SK-N-SH (cell line): ENCODE measurements at regions not wholly inside any gene's neighbourhood (a gene's known extent, or its start where the extent isn't known, plus 50 kb on each side); places are given as distances from the start of the nearest gene placed in this dataset.

ENCODE experiments used
- CTCF ChIA-PET: fragments of 300-600, 350-600 bp; formaldehyde crosslinking; extraction: SDS; loops from one replicate; lab custom pipeline; 2021; lab: Yijun Ruan, JAX
- POLR2A ChIA-PET: fragments of 350-600 bp; sonication (Branson Sonifier 250); formaldehyde crosslinking; extraction: SDS; loops from one replicate; lab custom pipeline; 2020; ENCODE audit warnings: antibody characterized with exemption, inconsistent platforms; lab: Yijun Ruan, JAX
- DNase-seq: peaks from one replicate; pipeline ENCODE4 v3.0.0; 2012
- H2AFZ ChIP-seq: fragments of 200-600 bp; sonication (generic); 2 replicates; pipeline ENCODE4 v1.8.1; 2016; ENCODE audit warnings: antibody characterized with exemption, mild to moderate bottlenecking, low read depth
- H3F3A ChIP-seq: fragments of 200-600 bp; sonication (generic); replicated peaks from 2 replicates; pipeline ENCODE3; 2016; ENCODE audit warnings: antibody characterized with exemption, mild to moderate bottlenecking; ENCODE audit not compliant: insufficient read depth
- H3K27ac ChIP-seq, 2 experiments: fragments of 200-500 bp in 1 of 2; fragments of 200-600 bp in 1 of 2; sonication (Bioruptor generic) in 1 of 2; sonication (generic), shearing (Covaris generic) in 1 of 2; 2 replicates each; pipeline versions ENCODE4 v1.5.1 to v1.6.1; 2014 to 2016; ENCODE audit warnings: low read depth in 2 of 2, inconsistent platforms in 1 of 2, low read length in 1 of 2, mild to moderate bottlenecking in 1 of 2, mixed read lengths in 1 of 2
- H3K27me3 ChIP-seq: fragments of 200-600 bp; sonication (generic), shearing (Covaris generic); 2 replicates; pipeline ENCODE4 v1.6.1; 2016; ENCODE audit warnings: mixed run types; ENCODE audit not compliant: insufficient read depth
- H3K36me3 ChIP-seq, 2 experiments: fragments of 200-500 bp in 1 of 2; fragments of 200-600 bp in 1 of 2; sonication (Bioruptor generic) in 1 of 2; sonication (generic) in 1 of 2; replicated peaks in 1 of 2; 2 replicates each; pipeline versions ENCODE3 to v1.5.1; 2014 to 2016; ENCODE audit warnings: low read length in 1 of 2, mild to moderate bottlenecking in 1 of 2; ENCODE audit not compliant: insufficient read depth in 2 of 2, control insufficient read depth in 1 of 2
- H3K4me1 ChIP-seq, 2 experiments: fragments of 200-500 bp in 1 of 2; fragments of 200-600 bp in 1 of 2; sonication (Bioruptor generic) in 1 of 2; sonication (generic), shearing (Covaris generic) in 1 of 2; 2 replicates each; pipeline versions ENCODE4 v1.5.1 to v1.6.1; 2014 to 2016; ENCODE audit warnings: low read depth in 1 of 2, low read length in 1 of 2, mixed run types in 1 of 2; ENCODE audit not compliant: insufficient read depth in 2 of 2, control insufficient read depth in 1 of 2
- H3K4me2 ChIP-seq: fragments of 200-600 bp; sonication (generic), shearing (Covaris generic); 2 replicates; pipeline ENCODE4 v1.6.1; 2017; ENCODE audit warnings: mixed run types
- H3K4me3 ChIP-seq, 2 experiments: fragments of 200-500 bp in 1 of 2; fragments of 200-600 bp in 1 of 2; sonication (Bioruptor generic) in 1 of 2; sonication (generic), shearing (Covaris generic) in 1 of 2; 2 replicates each; pipeline versions ENCODE4 v1.5.1 to v1.8.1; 2014 to 2016; ENCODE audit warnings: low read depth in 2 of 2, inconsistent platforms in 1 of 2, low read length in 1 of 2, mild to moderate bottlenecking in 1 of 2, mixed read lengths in 1 of 2, moderate library complexity in 1 of 2
- H3K79me2 ChIP-seq: fragments of 200-600 bp; sonication (generic); 2 replicates; pipeline ENCODE4 v1.8.1; 2017; ENCODE audit warnings: mild to moderate bottlenecking; ENCODE audit not compliant: insufficient read depth
- H3K9ac ChIP-seq: fragments of 200-600 bp; sonication (generic); 2 replicates; pipeline ENCODE4 v1.6.1; 2017; ENCODE audit warnings: mixed run types
- H3K9me2 ChIP-seq: fragments of 200-600 bp; sonication (generic); 2 replicates; pipeline ENCODE4 v1.6.1; 2017; ENCODE audit warnings: mixed run types
- H3K9me3 ChIP-seq: fragments of 200-600 bp; sonication (generic); 2 replicates; pipeline ENCODE4 v1.6.1; 2017; ENCODE audit warnings: mixed run types, mild to moderate bottlenecking, moderate library complexity
- H4K20me1 ChIP-seq: fragments of 200-600 bp; sonication (generic); 2 replicates; pipeline ENCODE4 v1.6.1; 2017; ENCODE audit warnings: mild to moderate bottlenecking, mixed run types; ENCODE audit not compliant: insufficient read depth
- CHD2 ChIP-seq: fragments of 150-350 bp; IDR thresholded peaks from 2 replicates; pipeline ENCODE4 v1.6.1; 2018; ENCODE audit warnings: low read length; ENCODE audit not compliant: partially characterized antibody
- FOSL2 ChIP-seq: IDR thresholded peaks from 2 replicates; pipeline ENCODE4 v1.4.0; 2012; ENCODE audit warnings: low read depth, mild to moderate bottlenecking, moderate library complexity, borderline replicate concordance
- JUND ChIP-seq: IDR thresholded peaks from 2 replicates; pipeline ENCODE4 v1.4.0; 2012
- MAX ChIP-seq: IDR thresholded peaks from 2 replicates; pipeline ENCODE4 v1.4.0; 2012; ENCODE audit warnings: low read depth
- TCF12 ChIP-seq: IDR thresholded peaks from 2 replicates; pipeline ENCODE4 v1.4.0; 2012
- WGBS: methylation state at CpG from one replicate; pipeline ENCODE4 v1.1.6; 2017; ENCODE audit warnings: low lambda C conversion rate; 5-methylcytosine and 5-hydroxymethylcytosine counted together
- TF ChIP-seq, protein P1 (sequence below): IDR thresholded peaks from 2 replicates; pipeline ENCODE4 v1.6.1; 2012; ENCODE audit warnings: mild to moderate bottlenecking, low read depth, low read length, moderate library complexity
- TF ChIP-seq, protein P2 (sequence below): IDR thresholded peaks from 2 replicates; pipeline ENCODE4 v1.4.0; 2012; ENCODE audit warnings: low read depth, borderline replicate concordance

GRCh38 chr10:33665501-33665900, 331.0 kb upstream of the NRP1 start:
- Histone ChIP-seq H3K79me2 (no peaks in the 10 kb centered on the region), H3K27me3 (no peaks in the 10 kb centered on the region), H3K4me1 (peaks cover 4% of the 10 kb centered on the region in 2 experiments; a peak in 1 of 4 replicates), H3K9me3 (no peaks in the 10 kb centered on the region), H3K36me3 (no peaks in the 10 kb centered on the region), H2AFZ (no peak overlapping the region), H3K4me2 (no peak overlapping the region), H3K4me3 (no peak overlapping the region), H3K9me2 (no peaks in the 10 kb centered on the region), H3K9ac (no peak overlapping the region), H4K20me1 (no peaks in the 10 kb centered on the region), H3F3A (no peaks in the 10 kb centered on the region), H3K27ac (no peak overlapping the region)
- DNase-seq = no peak
- ChIA-PET POLR2A (no interaction called here), CTCF (interaction anchor here (0.8 kb wide), 1 partner anchor 835 kb away, joined by 4 read pairs; no protein-coding TSS in a partner anchor)
- TF ChIP-seq FOSL2 = no peak
- TF ChIP-seq, protein P1, sequence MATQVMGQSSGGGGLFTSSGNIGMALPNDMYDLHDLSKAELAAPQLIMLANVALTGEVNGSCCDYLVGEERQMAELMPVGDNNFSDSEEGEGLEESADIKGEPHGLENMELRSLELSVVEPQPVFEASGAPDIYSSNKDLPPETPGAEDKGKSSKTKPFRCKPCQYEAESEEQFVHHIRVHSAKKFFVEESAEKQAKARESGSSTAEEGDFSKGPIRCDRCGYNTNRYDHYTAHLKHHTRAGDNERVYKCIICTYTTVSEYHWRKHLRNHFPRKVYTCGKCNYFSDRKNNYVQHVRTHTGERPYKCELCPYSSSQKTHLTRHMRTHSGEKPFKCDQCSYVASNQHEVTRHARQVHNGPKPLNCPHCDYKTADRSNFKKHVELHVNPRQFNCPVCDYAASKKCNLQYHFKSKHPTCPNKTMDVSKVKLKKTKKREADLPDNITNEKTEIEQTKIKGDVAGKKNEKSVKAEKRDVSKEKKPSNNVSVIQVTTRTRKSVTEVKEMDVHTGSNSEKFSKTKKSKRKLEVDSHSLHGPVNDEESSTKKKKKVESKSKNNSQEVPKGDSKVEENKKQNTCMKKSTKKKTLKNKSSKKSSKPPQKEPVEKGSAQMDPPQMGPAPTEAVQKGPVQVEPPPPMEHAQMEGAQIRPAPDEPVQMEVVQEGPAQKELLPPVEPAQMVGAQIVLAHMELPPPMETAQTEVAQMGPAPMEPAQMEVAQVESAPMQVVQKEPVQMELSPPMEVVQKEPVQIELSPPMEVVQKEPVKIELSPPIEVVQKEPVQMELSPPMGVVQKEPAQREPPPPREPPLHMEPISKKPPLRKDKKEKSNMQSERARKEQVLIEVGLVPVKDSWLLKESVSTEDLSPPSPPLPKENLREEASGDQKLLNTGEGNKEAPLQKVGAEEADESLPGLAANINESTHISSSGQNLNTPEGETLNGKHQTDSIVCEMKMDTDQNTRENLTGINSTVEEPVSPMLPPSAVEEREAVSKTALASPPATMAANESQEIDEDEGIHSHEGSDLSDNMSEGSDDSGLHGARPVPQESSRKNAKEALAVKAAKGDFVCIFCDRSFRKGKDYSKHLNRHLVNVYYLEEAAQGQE = no peak

DNA sequence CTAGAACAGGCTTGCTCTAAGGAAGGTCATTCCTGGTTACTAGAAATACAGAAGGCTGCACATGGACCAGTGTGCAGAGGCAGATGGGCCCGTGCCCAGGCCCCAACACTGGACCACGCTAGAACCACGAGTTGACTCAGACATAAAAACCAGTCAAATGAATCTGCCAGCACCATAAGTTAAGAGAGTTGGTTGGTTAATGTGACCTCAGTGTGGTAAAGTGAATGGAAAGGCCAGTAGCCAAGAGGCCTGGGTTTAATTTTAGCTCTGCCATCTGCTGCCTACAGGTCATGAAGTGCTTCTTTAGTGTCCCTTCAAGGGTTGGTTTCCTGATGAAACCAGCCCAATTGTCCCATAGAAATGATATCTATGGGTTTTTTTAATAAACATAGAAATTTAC, 329.6 kb upstream of the NRP1 start:
- Histone ChIP-seq H3K9me3 (no peaks in the 10 kb centered on the region), H3K27ac (no peak overlapping the region), H4K20me1 (no peaks in the 10 kb centered on the region), H3K27me3 (no peaks in the 10 kb centered on the region), H3K9ac (no peak overlapping the region), H3K4me3 (no peak overlapping the region), H3K9me2 (no peaks in the 10 kb centered on the region), H3K36me3 (no peaks in the 10 kb centered on the region), H3K4me1 (peaks cover 4% of the 10 kb centered on the region in 2 experiments; a peak in 1 of 4 replicates), H3F3A (no peaks in the 10 kb centered on the region), H3K79me2 (no peaks in the 10 kb centered on the region), H2AFZ (no peak overlapping the region), H3K4me2 (no peak overlapping the region)
- DNase-seq = no peak
- POLR2A ChIA-PET = no interaction called here
- no peak for TF ChIP-seq MAX
- 75% methylated on average over 3 of the region's 3 CpGs for WGBS
- CTCF ChIA-PET = no interaction called here

- no peaks in the 10 kb centered on the region for H4K20me1 ChIP-seq
- no peak overlapping the region for H3K4me3 ChIP-seq
- H3K9me3 ChIP-seq = no peaks in the 10 kb centered on the region
- no peak overlapping the region; a peak in 1 of 4 replicates for H3K27ac ChIP-seq
- no peaks in the 10 kb centered on the region for H3K27me3 ChIP-seq
- peak overlapping the region; percentile 29; the same call in 1 of the 2 replicates for H2AFZ ChIP-seq
- H3K9ac ChIP-seq = no peak overlapping the region
- peaks cover 4 to 10% of the 10 kb centered on the region in 2 experiments; a peak in 1 of 4 replicates for H3K4me1 ChIP-seq
- H3K9me2 ChIP-seq = no peaks in the 10 kb centered on the region
- 72% methylated on average over 15 of the region's 15 CpGs for WGBS
- H3K79me2 ChIP-seq = no peaks in the 10 kb centered on the region
- H3F3A ChIP-seq = no peaks in the 10 kb centered on the region
- POLR2A ChIA-PET = no interaction called here
- no peaks in the 10 kb centered on the region for H3K36me3 ChIP-seq
- peak; percentile 14 for DNase-seq
- CTCF ChIA-PET = no interaction called here
- TF ChIP-seq TCF12 = no peak
- TF ChIP-seq CHD2 = no peak
- TF ChIP-seq, protein P2, sequence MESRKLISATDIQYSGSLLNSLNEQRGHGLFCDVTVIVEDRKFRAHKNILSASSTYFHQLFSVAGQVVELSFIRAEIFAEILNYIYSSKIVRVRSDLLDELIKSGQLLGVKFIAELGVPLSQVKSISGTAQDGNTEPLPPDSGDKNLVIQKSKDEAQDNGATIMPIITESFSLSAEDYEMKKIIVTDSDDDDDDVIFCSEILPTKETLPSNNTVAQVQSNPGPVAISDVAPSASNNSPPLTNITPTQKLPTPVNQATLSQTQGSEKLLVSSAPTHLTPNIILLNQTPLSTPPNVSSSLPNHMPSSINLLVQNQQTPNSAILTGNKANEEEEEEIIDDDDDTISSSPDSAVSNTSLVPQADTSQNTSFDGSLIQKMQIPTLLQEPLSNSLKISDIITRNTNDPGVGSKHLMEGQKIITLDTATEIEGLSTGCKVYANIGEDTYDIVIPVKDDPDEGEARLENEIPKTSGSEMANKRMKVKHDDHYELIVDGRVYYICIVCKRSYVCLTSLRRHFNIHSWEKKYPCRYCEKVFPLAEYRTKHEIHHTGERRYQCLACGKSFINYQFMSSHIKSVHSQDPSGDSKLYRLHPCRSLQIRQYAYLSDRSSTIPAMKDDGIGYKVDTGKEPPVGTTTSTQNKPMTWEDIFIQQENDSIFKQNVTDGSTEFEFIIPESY = no peak
- no peak for TF ChIP-seq JUND
- no peak overlapping the region; the same call in 1 of the 2 replicates for H3K4me2 ChIP-seq
Measured at GRCh38 chr10:33661580-33662336, 327.3 kb upstream of the NRP1 start.
